Stimulated activated CD4-positive, alpha-beta T cell treated with anti-CD3 and anti-CD28 coated beads, TNF-alpha, amount 100 ng/mL, for 48 hours (primary cell): ENCODE measurements at regions not wholly inside any gene's neighbourhood (a gene's known extent, or its start where the extent isn't known, plus 50 kb on each side); places are given as distances from the start of the nearest gene placed in this dataset.

ENCODE experiments used
- DNase-seq, 3 donors: peaks; one replicate each; pipeline ENCODE4 v3.0.0-alpha.2; 2020; ENCODE audit warnings: low read depth in 3 of 3

DNA sequence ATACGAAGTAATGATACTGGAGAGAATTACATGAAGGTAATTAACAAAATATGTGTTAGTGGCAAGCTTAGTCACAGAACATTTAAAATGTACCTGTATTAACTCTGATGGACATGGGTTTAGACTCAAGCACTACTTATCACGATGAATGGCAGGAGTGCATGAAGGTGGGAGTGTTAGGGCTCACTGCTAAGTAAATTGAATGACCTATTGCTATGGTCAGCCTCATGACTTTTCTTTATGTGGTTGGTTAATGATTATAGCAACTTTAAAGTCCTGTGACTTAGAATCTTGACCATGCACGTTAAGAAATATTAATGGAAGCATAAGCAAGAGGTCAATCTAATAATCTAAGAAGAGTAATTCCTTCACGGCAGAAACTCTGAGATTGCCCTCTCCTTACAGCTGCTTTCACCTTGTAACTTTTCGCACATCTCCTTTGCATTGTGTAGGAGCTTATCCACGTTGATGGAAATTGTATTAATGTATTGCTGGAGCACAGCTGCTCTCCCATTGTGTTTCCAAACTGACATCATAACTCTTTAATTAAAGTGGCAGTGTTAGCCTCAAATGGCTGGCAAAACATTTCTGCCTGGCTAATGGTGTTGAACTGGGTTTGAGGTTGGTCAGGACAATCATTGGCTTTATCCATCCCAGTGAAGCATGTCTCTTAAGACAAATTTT lies 114.5 kb downstream of the RXFP2 start:
- DNase-seq: no peak

- DNase-seq: no peak
Measured at GRCh38 chr13:31859571-31859970, 120.2 kb downstream of the RXFP2 start.

GRCh38 chr13:31860002-31860401 lies 120.7 kb downstream of the RXFP2 start:
- no peak for DNase-seq

- no peak for DNase-seq
Measured at GRCh38 chr13:31862828-31863227, 123.5 kb downstream of the RXFP2 start.

DNA sequence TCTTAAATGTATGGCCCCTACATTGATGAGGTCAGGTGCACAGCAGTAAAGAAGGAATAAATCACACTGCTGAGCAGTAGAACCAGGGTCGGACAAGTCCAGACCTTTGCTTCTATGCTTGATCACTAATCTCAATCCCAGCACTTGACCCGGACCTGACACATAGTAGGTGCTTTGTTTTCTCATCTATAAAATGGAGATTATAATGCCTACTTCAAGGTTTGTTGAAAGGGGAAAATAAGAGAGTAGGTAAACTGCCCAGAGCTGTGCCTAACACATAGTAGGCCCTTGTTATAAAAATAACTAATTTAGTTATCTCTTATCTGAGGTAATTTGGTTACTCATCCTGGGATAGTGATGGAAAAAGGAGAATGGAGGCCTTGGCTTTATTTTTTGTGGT lies 125.0 kb downstream of the RXFP2 start:
- DNase-seq: no peak

DNA sequence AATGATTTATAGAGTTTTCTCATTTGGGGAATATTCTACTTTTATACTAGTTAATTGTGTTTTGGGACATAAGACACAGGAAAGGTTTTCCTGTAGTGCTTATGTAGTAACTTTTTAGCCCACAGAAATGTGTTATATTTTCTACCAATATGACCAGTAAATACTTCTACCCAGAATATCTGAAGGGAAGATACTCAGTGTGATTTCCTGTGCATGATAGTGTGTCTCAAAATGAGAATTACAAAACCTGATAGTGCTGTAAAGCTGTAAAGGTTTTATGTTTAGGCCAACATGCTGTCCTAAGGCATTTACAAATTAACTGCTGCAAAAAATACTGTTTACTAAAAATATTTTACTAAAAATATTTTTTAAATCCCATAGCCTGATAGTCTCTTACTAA lies 126.8 kb downstream of the RXFP2 start:
- no peak for DNase-seq

DNA sequence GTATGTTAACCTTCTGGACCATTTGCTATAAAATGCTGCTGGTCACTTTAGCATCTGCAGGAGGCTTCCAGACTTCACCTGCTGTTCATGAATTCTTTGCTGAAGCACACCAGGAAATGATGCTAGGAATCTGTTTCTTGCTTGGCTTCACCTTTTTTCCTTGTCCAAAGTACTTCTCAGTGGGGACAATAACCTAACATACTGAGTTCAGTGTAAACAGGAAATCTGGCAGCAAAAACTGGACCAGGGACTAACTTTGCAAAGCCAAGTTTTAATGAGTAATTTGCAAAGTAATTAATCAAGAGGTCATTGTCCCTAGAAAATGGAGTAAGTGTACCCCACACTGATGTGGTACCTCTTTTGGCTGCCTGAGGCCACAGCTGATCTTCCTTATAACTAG lies 128.4 kb downstream of the RXFP2 start:
- DNase-seq: no peak

GRCh38 chr13:31869582-31869981 lies 130.3 kb downstream of the RXFP2 start:
- no peak for DNase-seq

DNA sequence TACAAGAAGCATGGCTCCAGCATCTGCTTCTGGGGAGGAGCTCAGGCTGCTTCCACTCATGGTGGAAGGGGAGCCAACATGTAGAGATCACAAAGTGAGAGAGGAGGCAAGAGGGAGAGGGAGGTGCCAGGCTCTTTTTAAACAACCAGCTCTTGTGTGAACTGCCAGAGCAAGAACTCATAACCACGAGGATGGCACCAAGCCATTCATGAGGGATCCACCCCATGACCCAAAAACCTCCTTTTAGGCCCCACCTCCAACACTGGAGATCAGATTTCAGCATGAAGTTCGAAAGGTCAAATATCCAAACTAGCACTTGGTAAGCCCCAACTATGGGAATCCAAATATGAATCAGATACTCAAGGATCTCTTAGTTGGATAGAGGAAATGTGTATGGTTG lies 131.2 kb downstream of the RXFP2 start:
- no peak for DNase-seq

DNA sequence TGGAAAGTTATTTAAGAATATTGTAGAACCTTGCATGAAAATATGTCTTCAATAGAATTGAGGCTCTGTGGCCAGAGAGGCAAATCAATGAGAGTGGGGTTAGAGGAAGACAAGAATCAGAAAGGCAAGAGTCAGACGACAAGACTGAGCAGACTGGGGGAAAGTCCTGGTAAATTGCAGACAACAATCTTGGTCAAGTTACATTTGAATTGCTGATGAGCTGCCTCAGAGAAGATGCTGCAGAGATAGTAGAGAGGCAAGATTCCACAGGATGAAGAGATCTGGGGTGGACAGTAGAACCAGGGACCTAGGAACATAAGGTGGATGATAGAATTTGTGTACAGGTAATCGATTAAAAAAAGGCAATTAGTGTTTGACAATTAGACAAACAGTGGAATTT lies 133.8 kb downstream of the RXFP2 start:
- DNase-seq: no peak

DNA sequence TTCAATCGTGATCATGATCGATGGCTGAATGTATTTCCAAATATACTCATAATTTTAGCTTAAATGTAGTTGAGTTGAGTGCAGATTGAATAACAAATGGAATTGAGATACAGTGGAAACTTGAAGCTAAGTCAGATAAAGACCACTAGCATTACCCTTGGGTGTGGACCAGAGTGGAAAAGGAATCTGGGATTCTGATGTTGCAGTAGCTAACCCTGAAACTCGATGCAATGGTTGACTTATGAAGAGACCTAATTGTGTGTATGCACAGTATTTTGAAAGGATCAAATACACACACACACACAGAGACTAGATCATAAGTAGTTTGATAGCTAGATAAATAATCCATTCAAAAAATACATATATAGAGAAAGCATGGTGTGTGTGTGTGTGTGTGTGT lies 135.8 kb downstream of the RXFP2 start:
- no peak for DNase-seq

DNA sequence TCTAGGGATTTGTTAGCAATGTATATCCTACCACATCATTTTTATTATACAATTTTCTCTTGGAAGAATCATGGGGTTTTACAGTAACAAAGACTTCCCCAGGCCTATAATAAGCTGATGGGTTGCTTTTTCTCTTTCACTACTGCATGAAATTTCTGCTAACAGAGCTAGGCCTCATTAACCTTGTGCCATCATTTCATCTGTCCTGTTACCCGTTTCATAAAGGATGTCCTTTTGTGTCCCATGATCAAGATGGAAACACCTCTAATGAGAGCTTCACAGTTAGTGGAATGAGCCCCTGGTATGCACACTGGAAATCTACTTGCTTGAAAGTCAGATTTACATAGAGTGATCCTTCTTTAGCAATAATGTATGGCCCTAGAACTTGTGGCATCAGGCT lies 138.7 kb downstream of the RXFP2 start:
- no peak for DNase-seq

DNA sequence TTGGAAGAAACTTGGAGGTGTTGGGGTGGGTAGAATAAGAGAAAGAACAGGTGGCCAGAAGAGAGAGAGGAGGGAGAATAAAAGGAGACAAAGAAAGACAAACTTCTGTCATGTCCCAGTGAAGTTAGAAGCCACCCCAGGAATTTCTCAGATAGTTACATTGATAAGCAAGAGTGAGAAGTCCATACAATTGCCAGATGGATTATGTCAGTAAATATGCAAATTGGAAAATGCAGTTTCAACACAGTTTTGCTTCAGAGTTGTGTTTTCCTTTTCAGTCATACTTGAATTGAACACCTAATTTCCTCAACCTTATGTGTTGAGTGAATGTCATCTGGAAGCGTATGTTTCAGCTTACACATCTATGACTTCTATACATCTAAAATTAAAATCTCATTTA lies 139.2 kb downstream of the RXFP2 start:
- no peak for DNase-seq

DNA sequence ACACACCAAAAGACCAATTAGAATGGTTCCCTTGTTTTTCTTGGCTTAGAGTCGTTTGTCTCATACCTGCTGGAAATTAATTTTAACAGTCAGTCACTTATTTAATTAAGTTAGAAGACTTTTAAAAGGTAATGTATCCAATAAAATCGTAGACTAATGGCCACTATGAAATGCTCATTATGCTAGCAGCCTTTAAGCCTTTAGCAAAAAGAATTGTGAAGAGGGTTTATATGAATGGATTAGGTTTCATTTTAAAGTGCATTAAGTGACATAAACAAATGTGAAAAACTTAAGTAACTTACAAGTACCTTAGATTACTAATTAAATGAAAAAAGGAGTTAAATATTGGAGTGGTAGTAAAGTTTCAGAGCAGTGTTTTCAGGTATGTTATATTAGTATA lies 139.6 kb downstream of the RXFP2 start:
- DNase-seq: no peak

GRCh38 chr13:31880851-31881494 lies 141.6 kb downstream of the RXFP2 start:
- DNase-seq: no peak

DNA sequence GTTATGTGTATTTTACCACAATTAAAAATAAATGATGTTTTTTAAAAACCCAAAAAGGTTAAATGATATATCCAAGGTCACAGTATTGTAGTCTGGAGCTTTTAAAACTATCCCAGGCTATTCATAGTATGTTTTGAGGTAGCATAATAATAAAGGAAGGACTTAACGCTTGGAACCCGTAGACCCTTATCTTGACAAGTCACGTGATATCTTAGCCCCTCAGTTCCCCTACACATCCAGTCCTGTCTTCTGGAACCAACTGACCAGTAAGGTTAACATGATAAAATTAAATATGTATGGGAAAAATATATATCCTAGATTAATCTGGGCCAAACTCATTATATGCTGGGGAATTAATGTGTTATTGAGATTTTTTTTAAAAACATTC lies 142.2 kb downstream of the RXFP2 start:
- no peak for DNase-seq

DNA sequence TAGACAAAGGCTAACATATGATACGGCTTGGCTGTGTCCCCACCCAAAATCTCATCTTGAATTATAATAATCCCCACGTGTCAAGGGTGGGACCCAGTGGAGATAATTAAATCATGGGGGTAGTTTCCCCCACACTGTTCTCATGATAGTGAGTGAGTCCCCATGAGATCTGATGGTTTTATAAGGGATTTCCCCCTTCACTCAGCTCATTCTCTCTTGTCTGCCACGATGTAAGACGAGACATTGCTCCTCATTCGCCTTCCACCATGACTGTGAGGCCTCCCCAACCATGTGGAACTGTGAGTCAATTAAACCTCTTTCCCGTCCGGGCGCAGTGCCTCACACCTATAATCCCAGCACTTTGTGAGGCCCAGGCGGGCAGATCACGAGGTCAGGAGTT lies 143.5 kb downstream of the RXFP2 start:
- DNase-seq: no peak

DNA sequence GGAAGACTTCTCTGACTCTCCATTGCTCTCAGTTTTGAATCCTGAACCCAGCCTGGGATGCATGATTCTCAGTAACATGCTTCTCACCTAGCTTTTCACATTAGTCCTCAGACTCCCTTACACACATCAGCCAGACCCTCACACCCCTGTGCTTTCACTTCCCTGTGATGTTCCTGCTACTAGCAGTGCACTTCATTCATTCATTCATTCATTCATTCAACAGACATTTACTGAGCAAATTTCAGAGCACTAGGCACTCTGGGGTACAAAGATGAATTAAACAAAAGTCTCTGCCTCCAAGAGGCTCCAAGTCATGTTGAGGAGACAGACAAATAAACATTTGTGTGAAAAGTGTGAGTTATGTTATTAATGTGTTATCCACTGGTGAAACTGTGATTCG lies 145.2 kb downstream of the RXFP2 start:
- no peak for DNase-seq

GRCh38 chr13:31885994-31886393 lies 145.6 kb upstream of the FRY start:
- DNase-seq: no peak

GRCh38 chr13:31887286-31887685 lies 144.3 kb upstream of the FRY start:
- no peak for DNase-seq

DNA sequence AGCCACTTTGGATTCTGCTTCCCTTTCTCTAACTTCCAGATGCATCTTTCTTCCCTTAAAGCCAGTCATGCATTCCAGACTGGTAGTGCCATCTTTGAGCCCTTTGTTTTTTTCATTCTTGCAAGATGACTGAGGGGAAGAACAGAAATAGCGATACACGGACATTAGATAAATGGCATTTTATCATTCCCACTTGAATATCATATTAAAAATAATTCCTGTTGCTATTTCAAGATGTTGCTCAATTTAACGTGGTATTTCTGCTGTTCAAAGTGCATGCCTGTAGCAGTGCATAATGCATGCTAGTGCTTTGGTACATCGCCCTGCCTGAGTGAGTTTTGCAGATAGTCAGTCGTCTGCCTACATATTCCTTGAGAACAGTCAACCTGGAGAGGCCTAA lies 140.6 kb upstream of the FRY start:
- no peak for DNase-seq

GRCh38 chr13:31891472-31891871 lies 140.1 kb upstream of the FRY start:
- no peak for DNase-seq

DNA sequence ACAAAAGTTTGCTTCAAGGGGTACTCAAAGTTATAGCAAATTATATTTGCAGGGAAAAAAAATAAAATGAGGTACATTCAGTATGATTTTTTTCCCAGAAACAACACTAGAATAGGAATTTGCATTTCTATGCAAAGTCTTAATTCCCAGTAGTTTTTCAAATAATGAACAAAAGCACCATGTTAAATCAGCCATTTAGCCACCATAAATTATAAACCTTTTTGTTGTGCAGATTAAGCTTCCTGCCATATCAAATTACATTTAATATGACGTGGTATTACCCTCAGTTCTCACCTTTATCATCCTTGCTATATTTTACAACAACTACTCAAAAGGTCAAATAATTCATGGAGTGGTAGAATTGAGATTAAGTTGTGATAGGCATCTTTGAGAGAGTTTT lies 136.6 kb upstream of the FRY start:
- no peak for DNase-seq

DNA sequence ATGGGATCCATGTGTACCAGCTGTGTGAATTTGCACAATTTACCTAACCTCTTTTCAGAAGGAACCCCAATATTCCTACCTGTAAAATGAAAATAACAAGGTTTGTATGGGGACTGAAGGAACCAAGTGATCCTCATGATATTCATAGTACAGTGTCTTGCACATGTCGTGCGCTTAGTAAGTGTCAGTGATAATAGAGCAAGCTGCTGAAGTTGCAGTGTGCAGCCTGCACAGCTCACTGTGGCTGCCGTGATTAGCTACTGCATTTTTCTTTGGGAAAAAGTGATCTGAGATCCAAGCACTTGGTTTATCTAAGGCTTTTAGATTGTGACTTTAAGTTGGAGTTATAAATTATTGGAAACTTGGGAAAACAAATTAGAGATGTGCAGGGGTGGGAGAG lies 135.9 kb upstream of the FRY start:
- no peak for DNase-seq
